ENCODE measurements at regions not wholly inside any gene's neighbourhood (a gene's known extent, or its start where the extent isn't known, plus 50 kb on each side); places are given as distances from the start of the nearest gene placed in this dataset.

DNA sequence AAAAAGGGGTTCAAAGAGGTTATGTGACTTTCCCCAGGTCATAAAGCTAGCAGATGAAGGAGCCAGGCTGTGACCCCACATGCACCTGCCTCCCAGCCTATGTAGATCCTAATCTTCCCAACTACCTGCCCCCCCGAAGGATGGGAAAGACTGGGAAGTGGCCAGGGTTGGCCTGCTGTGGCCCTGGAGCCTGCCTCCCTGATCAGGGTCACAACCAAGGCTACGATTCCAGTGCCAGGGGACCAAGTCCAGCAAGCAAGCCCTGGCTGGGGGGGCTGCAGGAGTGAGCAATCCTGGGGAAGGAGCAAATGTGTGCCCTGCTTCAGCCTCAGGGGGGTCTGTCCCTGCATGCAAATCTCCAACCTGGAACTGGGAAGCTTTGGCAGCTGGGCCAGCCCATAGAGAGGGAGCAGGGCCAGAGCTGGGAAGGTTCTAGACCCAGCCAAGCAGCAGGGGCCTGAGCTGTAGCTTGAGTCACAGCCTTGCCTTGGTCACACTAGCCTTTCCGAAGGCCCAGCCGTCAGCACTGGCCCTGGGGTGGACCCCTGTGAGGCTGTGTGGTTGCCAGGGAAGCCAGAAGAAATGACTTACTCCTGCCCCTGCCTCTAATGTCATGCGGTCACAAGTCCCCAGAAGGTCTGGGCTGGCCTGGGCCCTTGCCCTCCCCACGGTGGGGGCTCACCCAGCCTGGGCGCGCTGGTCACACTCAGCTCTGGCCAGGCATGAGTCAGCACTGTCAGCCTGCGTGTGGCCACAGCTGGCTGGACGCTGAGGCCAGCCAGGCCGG, 96.4 kb upstream of the ZMIZ1 start:
- no peaks in the 10 kb centered on the region for H3K36me3 Mint-ChIP-seq

DNA sequence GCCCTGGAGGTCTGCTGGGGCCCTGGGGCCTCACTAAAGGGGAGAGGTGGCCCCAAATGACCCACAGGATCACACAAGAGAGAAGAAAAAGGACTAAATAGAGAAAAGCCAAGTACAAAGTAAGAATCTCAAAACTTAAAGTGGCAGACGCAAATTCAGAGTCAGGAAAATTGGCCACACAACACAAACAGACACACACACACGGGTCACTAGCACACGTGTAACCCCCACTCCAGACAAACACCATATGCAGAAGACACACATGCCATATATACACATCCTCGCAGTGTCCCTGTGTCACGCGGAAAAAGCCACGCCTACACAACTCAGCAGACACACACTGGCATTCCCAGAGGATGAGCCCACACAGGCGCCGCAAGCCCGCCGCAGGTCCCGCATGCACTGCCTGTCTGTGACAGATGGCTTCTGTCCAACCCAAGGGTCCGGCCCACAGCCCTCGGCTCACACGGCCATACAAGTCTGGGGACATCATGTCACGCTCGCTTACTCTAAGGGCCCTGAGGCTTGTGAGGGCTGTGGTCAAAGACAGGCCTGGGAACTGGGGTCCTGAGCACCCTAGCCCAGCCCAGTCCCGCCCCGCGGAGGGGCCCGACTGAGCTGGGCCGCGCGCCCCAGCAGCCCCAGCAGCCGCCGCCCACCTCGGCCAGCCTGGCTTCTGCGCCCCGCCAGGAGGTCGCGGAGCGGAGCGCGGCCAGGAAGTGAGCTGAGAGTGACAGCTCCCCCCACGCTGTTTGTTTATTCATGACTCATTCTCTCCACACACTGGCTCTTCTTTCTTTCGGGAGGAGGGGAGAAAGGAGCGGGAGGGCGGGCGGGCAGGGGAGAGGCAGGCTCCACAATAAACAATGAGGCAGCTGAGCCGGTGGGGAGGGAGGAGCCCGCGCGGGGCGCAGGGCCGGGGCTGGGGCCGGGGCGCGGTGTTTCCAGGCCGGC, 95.5 kb upstream of the ZMIZ1 start:
- no peaks in the 10 kb centered on the region for H3K27me3 Mint-ChIP-seq
- H3K9me3 Mint-ChIP-seq: no peaks in the 10 kb centered on the region
- no peaks in the 10 kb centered on the region for H3K36me3 Mint-ChIP-seq
- H3K27ac Mint-ChIP-seq: peak overlapping the region; percentile 69
- peak overlapping the region; percentile 73 for H3K4me3 Mint-ChIP-seq
- H3K4me1 Mint-ChIP-seq: peaks cover 31% of the 10 kb centered on the region

More for the DNA sequence above, 96.4 kb upstream of the ZMIZ1 start:
- no peaks in the 10 kb centered on the region for H3K9me3 Mint-ChIP-seq
- peak overlapping the region; percentile 66 for H3K27ac Mint-ChIP-seq
- H3K27me3 Mint-ChIP-seq: no peaks in the 10 kb centered on the region
- peaks cover 27% of the 10 kb centered on the region for H3K4me1 Mint-ChIP-seq
- H3K4me3 Mint-ChIP-seq: peak overlapping the region; percentile 70

DNA sequence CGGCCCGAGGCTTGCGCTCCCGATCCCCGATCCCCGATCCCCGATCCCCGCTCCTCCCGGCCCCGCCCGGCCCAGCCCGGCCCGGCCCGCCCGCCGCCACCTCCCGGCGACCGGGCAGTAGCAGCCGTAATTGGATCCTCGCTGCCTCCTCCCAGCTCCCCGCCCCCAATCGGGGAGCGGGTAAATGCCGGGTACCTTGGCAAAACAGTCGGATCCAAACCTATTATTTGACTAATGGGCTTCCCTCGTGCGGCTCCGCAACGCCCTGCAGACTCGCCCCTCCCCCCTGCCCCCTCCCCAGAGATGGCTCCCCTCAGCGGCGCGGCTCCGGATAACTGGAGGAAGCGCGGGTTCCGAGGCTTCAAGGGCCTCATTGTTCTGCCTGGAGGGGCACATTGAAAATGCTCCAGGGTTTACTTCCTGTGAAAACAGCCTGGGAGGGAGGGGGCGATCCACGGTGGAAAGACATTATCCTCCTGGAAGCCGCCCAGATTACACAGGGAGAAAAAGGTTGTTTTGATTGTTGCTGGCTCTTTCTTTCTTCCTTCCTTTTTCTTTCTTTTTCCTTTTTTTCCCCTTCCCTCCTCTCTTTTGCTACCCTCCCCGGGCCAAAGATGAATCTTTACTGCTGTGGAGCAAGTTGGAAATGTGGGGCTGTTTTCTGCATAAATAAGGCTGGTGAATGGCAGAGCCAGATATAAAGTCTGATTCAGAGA, 94.7 kb upstream of the ZMIZ1 start:
- Mint-ChIP-seq H3K4me1 (peaks cover 32% of the 10 kb centered on the region), H3K4me3 (peak overlapping the region; percentile 96), H3K27me3 (no peaks in the 10 kb centered on the region), H3K27ac (peak overlapping the region; percentile 100), H3K9me3 (no peaks in the 10 kb centered on the region), H3K36me3 (no peaks in the 10 kb centered on the region)

DNA sequence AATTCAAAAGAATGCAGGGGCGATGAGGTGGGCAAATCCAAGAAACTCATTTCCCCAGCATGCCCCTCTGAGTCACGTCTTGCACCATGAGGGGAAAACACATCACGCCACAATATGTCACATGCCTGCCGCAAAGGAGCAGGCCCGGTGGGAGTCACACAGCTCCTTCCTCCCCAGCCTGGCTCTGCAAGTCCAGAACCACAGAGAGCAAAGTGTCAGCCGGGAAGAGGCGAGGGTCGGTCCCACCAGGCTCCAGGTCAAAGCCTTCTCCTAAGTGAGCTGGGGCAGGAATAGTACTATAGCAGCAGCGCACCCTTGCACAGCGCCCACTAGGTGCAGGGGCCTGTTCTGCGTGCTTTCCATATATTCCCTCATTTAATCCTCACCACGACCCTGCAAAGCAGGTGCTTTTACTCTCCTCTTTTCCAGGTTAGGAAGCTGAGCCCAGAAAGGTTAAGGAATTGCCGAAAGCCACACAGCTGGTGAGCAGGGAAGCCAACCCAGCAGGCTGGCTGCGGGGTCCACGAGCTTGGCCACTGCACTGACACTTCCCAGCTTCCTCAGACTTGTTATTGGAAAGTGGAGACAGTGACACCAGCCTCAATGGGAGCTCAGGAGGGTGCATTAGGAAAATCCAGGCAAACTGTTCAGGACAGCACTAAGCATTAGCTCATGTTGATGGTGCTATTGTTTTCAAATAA, 94.0 kb upstream of the ZMIZ1 start:
- peak overlapping the region; percentile 96 for H3K4me3 Mint-ChIP-seq
- H3K27me3 Mint-ChIP-seq: no peaks in the 10 kb centered on the region

DNA sequence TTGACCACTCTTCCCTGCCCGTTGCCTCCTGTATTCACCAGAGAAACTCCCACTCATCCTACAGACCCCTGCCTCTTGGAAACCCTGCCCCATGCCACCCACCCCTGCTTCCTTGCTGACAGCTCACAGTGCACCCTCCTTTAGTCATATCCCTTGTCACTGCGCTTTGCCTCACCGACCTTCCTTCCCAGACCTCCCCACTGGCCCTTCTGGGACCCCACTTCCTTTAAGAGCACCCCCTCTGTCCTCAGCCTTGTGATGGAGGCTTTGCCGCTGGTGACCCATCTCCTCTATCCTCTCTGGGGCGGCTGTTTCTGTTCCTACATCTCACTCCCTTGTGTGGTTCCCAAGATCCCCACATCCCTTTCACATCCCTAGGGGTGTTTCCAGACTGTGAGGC, 92.8 kb upstream of the ZMIZ1 start:
- Mint-ChIP-seq H3K9me3 (no peaks in the 10 kb centered on the region), H3K4me1 (peaks cover 32% of the 10 kb centered on the region), H3K36me3 (no peaks in the 10 kb centered on the region), H3K27me3 (no peaks in the 10 kb centered on the region), H3K4me3 (no peak overlapping the region), H3K27ac (peak overlapping the region; percentile 65)

More for the DNA sequence above, 94.0 kb upstream of the ZMIZ1 start:
- Mint-ChIP-seq H3K36me3 (no peaks in the 10 kb centered on the region), H3K9me3 (no peaks in the 10 kb centered on the region), H3K4me1 (peaks cover 32% of the 10 kb centered on the region), H3K27ac (peak overlapping the region; percentile 100)

DNA sequence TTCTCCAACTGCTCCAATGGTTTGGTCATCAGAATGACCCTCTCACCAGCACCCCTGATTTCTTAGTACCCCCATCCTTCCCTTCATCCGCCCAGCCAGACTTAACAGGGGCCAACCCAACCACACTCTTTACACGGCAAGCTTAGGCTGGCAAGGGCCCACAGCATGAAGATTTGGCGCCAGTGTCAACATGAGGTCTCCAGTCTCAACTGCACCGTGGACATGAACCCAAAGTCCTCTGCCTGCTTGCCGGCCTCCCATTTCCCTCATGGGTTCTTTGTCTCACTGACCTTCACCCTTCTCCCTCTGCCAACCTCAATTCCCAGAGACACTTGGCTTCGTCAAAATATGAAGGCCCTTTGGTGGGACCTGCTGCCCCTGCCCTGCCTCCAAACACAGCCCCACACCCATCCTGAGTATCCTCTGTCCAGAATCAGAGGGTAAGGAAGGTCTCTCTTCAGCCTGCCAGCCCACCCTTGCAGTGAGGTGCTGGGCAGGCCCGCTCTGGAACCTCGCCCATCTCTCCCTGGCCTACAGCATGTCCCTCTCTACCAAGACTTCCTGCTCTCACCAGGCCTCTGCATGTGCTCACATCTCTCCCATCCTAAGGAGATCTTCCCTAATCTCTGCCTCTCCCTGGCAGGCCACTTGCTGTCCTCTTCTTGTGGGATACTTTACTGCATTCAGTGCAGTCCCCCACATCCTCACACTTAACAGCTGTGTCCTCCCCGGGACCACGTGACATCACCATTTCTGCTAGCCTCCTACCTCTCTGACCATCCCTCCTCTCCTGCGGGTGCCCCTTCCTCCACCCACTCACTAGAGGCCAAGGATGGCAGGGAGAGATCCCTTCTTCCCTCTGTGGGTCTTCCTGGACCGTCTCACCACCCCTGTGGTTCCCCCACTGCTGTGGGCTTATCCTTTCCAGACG, 91.7 kb upstream of the ZMIZ1 start:
- H3K4me3 Mint-ChIP-seq: no peak overlapping the region
- H3K9me3 Mint-ChIP-seq: no peaks in the 10 kb centered on the region
- no peaks in the 10 kb centered on the region for H3K27me3 Mint-ChIP-seq
- no peaks in the 10 kb centered on the region for H3K36me3 Mint-ChIP-seq
- H3K27ac Mint-ChIP-seq: peak overlapping the region; percentile 18
- peaks cover 39% of the 10 kb centered on the region for H3K4me1 Mint-ChIP-seq

DNA sequence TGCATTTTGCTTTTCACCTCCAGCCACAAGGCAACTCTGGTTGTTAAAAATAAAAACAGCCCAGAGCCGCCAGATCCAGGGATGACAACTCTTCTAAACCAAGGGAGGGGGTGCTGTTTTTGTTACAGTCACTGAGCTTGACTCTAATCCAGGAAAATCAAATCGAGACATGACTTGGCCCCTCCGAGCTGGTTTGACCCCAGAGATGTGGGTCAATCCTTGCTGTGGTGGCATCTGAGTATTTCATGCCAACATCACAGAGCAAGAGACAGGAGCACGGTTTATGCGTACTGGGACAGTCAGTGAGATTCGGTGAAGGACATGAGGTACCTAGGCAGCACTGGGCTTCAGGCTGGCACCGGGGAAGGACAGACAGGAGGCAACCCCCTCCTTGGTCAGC, 88.8 kb upstream of the ZMIZ1 start:
- Mint-ChIP-seq H3K27me3 (no peaks in the 10 kb centered on the region), H3K4me3 (no peak overlapping the region), H3K4me1 (peaks cover 24% of the 10 kb centered on the region), H3K36me3 (no peaks in the 10 kb centered on the region), H3K27ac (no peak overlapping the region), H3K9me3 (no peaks in the 10 kb centered on the region)

DNA sequence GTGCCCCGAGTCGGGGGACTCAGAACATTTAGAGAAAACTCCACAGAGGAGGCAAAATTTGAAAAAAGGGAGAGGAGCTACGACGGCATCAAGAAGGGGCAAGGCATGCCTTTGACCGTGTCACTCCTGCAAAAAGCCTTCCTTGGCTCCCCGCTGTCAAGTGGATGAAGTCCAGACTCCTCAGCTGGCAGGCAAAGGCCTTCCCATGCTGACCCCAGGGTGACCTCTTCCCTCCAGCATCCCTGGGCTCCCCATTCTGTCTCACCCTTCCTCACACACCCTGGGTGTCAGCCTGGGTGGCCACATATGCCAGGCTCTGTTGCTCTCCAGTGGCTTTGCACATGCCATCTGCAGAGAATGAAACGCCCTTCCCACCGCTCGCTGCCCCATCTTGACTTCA, 88.4 kb upstream of the ZMIZ1 start:
- Mint-ChIP-seq H3K27ac (peak overlapping the region; percentile 21), H3K4me1 (peaks cover 20% of the 10 kb centered on the region), H3K36me3 (no peaks in the 10 kb centered on the region), H3K4me3 (no peak overlapping the region), H3K27me3 (no peaks in the 10 kb centered on the region), H3K9me3 (no peaks in the 10 kb centered on the region)

DNA sequence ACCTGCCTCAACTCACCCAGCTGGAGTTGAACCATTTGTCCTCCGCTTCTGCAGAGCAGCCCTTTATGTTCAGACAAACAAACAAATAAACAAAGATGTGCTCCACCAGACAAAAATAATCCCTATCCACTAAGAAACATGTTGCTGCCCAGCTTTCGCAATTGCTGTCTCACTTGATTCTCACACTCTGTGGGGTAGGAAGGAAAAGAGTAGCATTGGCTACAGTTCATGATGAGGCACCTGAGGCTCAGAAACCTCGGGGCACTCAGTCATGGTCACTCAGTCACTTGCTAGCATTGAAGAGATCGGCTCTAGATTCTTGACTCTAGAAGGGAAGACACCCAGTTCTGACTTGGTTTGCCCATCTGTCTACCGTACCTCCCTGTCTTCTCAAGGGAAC, 88.0 kb upstream of the ZMIZ1 start:
- H3K9me3 Mint-ChIP-seq: no peaks in the 10 kb centered on the region
- H3K27me3 Mint-ChIP-seq: no peaks in the 10 kb centered on the region
- H3K4me3 Mint-ChIP-seq: no peak overlapping the region
- no peak overlapping the region for H3K27ac Mint-ChIP-seq
- no peaks in the 10 kb centered on the region for H3K36me3 Mint-ChIP-seq
- peaks cover 16% of the 10 kb centered on the region for H3K4me1 Mint-ChIP-seq

DNA sequence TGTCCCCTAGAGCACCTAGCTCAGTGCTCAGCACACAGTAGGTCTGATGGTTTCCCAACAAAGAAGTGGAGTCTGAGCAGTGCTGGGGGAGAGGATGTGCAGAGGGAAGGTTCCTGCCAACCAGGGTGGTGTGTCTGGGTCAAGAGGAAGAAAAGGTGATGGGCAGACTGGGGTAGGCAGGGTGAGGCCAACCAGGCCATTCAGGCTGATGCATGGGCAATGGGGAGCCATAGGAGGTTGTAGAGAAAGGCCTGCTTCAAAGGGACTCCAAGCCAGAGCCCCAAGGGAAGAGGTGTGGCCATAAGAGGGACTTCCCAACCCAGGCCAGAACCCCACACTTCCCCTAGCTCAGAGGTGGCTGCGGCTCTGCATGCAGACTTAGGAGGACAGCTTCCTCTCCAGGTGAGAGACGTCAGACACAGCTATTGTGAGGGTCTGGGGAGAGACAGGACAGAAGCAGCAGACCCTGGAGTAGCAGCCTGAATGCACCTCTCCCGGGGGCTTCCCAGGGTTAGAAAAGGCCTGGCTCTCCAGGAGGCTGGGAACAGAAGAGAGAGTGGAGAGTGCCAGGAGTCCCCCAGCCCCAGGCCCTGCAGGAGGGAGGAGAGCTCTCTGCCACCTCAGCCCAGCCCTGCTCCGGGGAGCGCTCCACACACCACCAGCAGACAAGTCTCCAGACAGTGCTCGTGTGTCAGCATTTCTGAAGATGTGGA, 87.4 kb upstream of the ZMIZ1 start:
- H3K4me3 Mint-ChIP-seq: no peak overlapping the region

DNA sequence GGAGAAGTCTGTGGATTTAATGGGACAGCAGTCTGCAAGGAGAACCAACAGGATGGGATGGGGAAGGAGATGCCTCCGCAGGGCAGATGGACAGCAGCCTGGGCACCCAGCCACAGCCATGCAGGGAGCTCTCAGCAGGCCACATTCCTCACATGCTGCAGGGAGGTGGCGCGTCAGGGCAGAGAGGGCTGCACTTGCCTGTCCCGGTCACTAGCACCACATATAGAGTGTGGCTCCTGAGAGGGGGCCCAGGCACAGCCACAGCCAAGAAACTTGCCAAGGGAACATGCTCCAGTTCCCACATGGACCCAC, 86.8 kb upstream of the ZMIZ1 start:
- Mint-ChIP-seq H3K27me3 (no peaks in the 10 kb centered on the region), H3K27ac (no peak overlapping the region), H3K36me3 (no peaks in the 10 kb centered on the region), H3K4me3 (no peak overlapping the region), H3K4me1 (peaks cover 12% of the 10 kb centered on the region), H3K9me3 (no peaks in the 10 kb centered on the region)

More for the DNA sequence above, 87.4 kb upstream of the ZMIZ1 start:
- Mint-ChIP-seq H3K36me3 (no peaks in the 10 kb centered on the region), H3K27me3 (no peaks in the 10 kb centered on the region), H3K9me3 (no peaks in the 10 kb centered on the region), H3K27ac (no peak overlapping the region), H3K4me1 (peaks cover 12% of the 10 kb centered on the region)

DNA sequence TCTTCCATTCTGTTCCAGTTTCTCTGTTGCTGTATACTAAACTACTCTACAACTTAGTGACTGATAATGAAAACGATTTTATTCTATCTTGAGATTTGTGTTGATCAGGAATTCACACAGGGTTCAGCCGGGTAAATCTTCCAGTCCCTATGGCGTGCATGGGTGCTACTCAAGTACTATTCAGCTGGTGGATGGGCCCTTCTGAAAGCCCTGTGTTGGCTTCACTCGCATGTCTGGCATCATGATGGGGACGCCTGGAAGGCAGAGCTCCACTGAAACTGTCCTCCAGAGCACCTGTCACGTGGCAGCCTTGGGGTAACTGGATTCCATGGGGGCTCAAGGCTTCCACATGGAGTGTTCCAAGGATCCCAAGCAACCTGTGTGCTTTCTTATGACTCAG, 86.0 kb upstream of the ZMIZ1 start:
- no peak overlapping the region for H3K27ac Mint-ChIP-seq
- H3K27me3 Mint-ChIP-seq: no peaks in the 10 kb centered on the region
- peaks cover 12% of the 10 kb centered on the region for H3K4me1 Mint-ChIP-seq
- no peak overlapping the region for H3K4me3 Mint-ChIP-seq
- H3K9me3 Mint-ChIP-seq: no peaks in the 10 kb centered on the region
- H3K36me3 Mint-ChIP-seq: no peaks in the 10 kb centered on the region

DNA sequence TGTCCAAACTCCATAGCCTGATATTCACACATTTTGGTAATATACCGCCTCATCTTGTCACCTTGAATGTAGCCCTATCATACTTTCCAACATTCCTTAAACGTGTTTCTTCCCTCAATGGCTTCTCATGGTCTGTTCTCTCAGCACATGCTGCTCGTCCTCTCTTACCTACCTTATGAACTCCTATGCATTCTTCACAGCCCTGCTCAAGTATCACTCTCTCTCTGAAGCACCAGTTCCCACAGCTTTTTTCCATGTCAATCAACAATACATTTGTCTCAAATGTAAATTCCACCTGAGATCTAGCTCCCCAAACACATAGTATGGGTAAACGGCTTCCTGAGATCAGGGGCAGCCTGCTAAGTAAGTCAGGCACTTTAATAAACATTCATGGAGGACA, 85.2 kb upstream of the ZMIZ1 start:
- Mint-ChIP-seq H3K4me3 (no peak overlapping the region), H3K9me3 (no peaks in the 10 kb centered on the region), H3K27ac (no peak overlapping the region), H3K27me3 (no peaks in the 10 kb centered on the region), H3K4me1 (peaks cover 7% of the 10 kb centered on the region), H3K36me3 (no peaks in the 10 kb centered on the region)

Measured in activated naive CD4-positive, alpha-beta T cell treated with anti-CD3 and anti-CD28 coated beads, Interleukin-2, amount 50 U/mL, for 24 hours (primary cell).